ENCODE measurements at regions not wholly inside any gene's neighbourhood (a gene's known extent, or its start where the extent isn't known, plus 50 kb on each side); places are given as distances from the start of the nearest gene placed in this dataset.

DNA sequence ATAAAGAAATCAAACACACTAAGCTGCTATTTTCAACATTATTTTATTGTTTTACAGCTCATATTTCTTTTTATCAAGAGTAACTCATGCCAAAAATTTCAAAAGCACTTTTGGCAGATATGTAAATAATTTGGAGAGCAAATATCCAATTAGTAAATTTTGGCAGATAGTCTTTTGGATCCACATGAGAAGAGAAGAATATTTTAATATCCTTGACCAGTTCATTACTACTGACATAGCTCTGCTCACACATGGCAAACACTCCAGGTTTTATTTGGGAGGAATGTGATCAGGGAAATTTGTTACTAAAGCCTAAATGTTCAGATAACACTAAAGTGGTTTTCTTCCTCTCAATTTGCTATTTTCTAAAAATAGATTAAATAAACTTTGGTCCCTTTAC, 1054.3 kb downstream of the FAT4 start:
- Mint-ChIP-seq H3K27me3 (ENCODE audit: low read depth) (no peaks in the 10 kb centered on the region), H3K4me1 (peaks cover 22% of the 10 kb centered on the region), H3K36me3 (ENCODE audit: low read depth) (no peaks in the 10 kb centered on the region), H3K9me3 (no peaks in the 10 kb centered on the region), H3K4me3 (no peak overlapping the region), H3K27ac (peak overlapping the region in 1 of 3 experiments; percentile 62)
- TF ChIP-seq, protein P1, sequence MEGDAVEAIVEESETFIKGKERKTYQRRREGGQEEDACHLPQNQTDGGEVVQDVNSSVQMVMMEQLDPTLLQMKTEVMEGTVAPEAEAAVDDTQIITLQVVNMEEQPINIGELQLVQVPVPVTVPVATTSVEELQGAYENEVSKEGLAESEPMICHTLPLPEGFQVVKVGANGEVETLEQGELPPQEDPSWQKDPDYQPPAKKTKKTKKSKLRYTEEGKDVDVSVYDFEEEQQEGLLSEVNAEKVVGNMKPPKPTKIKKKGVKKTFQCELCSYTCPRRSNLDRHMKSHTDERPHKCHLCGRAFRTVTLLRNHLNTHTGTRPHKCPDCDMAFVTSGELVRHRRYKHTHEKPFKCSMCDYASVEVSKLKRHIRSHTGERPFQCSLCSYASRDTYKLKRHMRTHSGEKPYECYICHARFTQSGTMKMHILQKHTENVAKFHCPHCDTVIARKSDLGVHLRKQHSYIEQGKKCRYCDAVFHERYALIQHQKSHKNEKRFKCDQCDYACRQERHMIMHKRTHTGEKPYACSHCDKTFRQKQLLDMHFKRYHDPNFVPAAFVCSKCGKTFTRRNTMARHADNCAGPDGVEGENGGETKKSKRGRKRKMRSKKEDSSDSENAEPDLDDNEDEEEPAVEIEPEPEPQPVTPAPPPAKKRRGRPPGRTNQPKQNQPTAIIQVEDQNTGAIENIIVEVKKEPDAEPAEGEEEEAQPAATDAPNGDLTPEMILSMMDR (IDR thresholded peaks at IDR 0.05; ENCODE audit: unreplicated experiment in 3 of 3): no peak

DNA sequence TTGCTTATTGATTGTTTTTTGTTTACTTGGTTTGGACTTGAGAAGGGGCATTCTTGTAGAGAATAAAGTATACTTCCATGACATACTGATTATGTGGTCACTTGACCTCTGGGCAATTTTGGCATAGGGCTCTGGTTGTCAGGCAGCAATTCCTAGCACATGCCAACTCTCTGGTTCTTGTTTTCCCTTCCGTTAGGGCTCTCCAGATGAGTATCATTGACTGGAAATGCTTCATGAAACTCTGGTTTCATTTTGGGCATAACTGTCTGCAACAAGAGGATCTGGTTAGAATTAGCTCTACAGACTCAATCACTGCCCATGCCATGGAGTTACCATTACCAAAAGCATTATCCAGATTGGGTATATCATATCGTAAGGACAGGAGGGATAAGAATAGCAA, 1057.9 kb downstream of the FAT4 start:
- H3K4me3 Mint-ChIP-seq: no peak overlapping the region
- TF ChIP-seq, protein P1 (IDR thresholded peaks at IDR 0.05; ENCODE audit: unreplicated experiment in 3 of 3): no peak
- peaks cover 10% of the 10 kb centered on the region for H3K4me1 Mint-ChIP-seq
- no peak overlapping the region for H3K27ac Mint-ChIP-seq
- no peaks in the 10 kb centered on the region for H3K27me3 Mint-ChIP-seq (ENCODE audit: low read depth)
- no peaks in the 10 kb centered on the region for H3K9me3 Mint-ChIP-seq
- H3K36me3 Mint-ChIP-seq (ENCODE audit: low read depth): no peaks in the 10 kb centered on the region

DNA sequence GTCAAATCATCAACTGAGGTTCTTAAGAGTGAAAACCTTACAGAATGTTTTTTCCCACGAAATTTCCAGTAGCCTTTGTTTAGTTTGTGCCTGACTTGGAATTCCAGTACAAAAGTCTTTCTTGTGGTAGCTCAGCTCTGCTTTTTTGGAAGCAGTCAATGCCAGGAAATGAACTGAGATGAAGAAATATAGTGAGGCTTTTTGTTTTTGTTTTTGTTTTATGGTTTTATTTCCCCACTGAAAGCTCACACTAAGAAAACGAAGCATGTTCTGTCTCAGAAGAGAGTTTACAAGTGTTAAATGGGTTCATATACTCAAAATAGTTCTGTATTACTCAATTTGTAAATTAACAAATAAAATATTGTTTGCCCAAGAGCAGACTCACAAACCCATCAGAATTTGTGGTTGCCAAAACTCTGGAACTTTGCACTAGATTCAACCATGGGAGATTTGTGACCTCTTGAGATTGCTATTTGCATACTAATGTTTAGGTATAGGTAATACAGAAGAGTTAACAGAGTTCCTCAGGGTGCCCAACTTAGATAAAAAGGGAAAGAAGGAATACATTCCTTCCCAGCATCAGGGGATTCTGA, 1060.8 kb downstream of the FAT4 start:
- Mint-ChIP-seq H3K9me3 (peaks cover 2% of the 10 kb centered on the region), H3K4me1 (no peaks in the 10 kb centered on the region), H3K4me3 (no peak overlapping the region), H3K36me3 (ENCODE audit: low read depth) (no peaks in the 10 kb centered on the region), H3K27me3 (ENCODE audit: low read depth) (no peaks in the 10 kb centered on the region), H3K27ac (no peak overlapping the region)
- TF ChIP-seq, protein P1 (IDR thresholded peaks at IDR 0.05; ENCODE audit: unreplicated experiment in 3 of 3): no peak

DNA sequence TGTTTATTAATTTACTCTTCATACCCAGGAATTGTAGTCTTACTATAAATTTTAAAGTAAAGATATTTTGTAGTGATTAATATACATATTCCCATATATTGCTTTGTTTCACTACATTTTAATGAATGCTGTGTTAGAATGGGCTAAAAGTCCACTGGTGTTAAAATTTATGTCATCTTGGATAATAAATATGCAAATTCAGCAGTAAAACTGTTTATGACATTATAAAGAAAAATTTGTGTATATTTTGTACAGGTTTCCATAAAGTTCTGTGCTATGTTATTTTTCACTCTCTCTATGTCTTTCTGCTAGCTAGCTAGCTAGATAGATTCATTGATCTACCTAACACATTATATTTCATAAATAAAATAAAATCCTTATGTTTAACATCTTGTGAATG, 1071.2 kb downstream of the FAT4 start:
- H3K36me3 Mint-ChIP-seq (ENCODE audit: low read depth): no peaks in the 10 kb centered on the region

DNA sequence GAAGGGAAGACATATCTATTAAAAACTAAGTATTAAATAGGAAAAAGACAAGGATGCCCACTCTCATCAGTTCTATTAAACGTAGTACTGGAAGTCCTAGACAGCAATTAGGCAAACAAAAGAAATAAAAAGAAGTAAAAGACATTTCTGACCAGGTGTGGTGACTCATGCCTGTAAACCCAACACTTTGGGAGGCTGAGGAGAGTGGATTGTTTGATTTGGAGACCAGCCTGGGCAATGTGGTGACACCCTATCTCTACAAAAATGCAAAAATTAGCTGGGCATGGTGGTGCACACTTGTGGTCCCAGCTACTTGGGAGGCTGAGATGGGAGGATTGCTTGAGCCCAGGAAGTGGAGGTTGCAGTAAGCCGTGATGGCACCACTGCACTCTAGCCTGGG, 1071.8 kb downstream of the FAT4 start:
- H3K36me3 Mint-ChIP-seq (ENCODE audit: low read depth): no peaks in the 10 kb centered on the region
- H3K27ac Mint-ChIP-seq: no peak overlapping the region
- no peak overlapping the region for H3K4me3 Mint-ChIP-seq
- H3K9me3 Mint-ChIP-seq: no peaks in the 10 kb centered on the region
- TF ChIP-seq, protein P1 (IDR thresholded peaks at IDR 0.05; ENCODE audit: unreplicated experiment in 3 of 3): no peak
- H3K27me3 Mint-ChIP-seq (ENCODE audit: low read depth): no peaks in the 10 kb centered on the region
- H3K4me1 Mint-ChIP-seq: no peaks in the 10 kb centered on the region

More for the DNA sequence above, 1071.2 kb downstream of the FAT4 start:
- TF ChIP-seq, protein P1 (IDR thresholded peaks at IDR 0.05; ENCODE audit: unreplicated experiment in 3 of 3): no peak
- no peaks in the 10 kb centered on the region for H3K27me3 Mint-ChIP-seq (ENCODE audit: low read depth)
- no peaks in the 10 kb centered on the region for H3K4me1 Mint-ChIP-seq
- H3K27ac Mint-ChIP-seq: no peak overlapping the region
- peaks cover 2% of the 10 kb centered on the region for H3K9me3 Mint-ChIP-seq
- no peak overlapping the region for H3K4me3 Mint-ChIP-seq

DNA sequence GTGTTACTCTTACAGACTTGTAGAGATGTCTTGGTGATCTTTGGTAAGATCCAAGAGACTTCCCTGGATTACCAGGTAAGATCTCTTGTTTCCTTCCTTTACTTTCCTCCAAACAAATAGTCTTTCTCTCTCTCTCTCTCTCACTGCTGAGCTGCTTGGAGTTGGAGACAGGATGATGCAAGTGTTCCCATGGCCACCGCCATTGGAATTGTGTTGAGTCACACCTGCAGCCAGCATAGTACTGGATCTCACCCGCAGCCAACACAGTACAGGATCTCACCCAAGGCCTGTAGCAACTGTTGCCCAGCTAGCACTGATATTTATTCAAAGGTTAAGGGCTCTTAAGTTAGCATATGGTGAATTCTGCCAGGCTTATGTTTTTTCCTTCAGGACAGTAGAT, 1080.9 kb downstream of the FAT4 start:
- no peaks in the 10 kb centered on the region for H3K36me3 Mint-ChIP-seq (ENCODE audit: low read depth)
- H3K4me1 Mint-ChIP-seq: no peaks in the 10 kb centered on the region
- H3K4me3 Mint-ChIP-seq: no peak overlapping the region
- H3K9me3 Mint-ChIP-seq: no peaks in the 10 kb centered on the region
- no peaks in the 10 kb centered on the region for H3K27me3 Mint-ChIP-seq (ENCODE audit: low read depth)
- TF ChIP-seq, protein P1 (IDR thresholded peaks at IDR 0.05; ENCODE audit: unreplicated experiment in 3 of 3): no peak
- H3K27ac Mint-ChIP-seq: no peak overlapping the region

Data from nephron (organoid).